ENCODE measurements at regions not wholly inside any gene's neighbourhood (a gene's known extent, or its start where the extent isn't known, plus 50 kb on each side); places are given as distances from the start of the nearest gene placed in this dataset.
"Not testable (repeated sequence)": the region's sequence is repeated elsewhere in the genome, so short reads cannot be mapped to it uniquely, and the experiment has no call there.

DNA sequence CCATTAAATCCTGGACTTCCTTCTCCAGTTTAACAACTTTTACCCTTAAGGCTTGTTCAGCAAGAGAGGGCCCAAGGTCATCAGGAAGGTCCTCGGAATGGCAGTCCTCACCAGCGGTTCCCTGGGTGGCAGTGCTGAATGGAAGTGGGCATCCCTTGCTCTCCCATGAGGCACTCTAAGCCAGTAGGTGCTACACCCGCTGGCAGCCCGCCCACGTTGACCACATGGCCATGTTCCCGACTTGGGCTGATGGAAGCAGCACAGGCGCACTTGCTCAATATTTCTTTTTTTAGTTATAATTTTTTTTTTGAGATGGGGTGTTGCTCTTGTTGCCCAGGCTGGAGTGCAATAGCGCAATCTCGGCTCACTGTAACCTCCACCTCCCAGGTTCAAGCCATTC, 277.9 kb downstream of the ZC4H2 start:
- H3K36me3 ChIP-seq (ENCODE audit: insufficient read depth, low read length): no peaks in the 10 kb centered on the region
- H3K9ac ChIP-seq (ENCODE audit: low read length): no peak overlapping the region
- no peak overlapping the region for H3K27ac ChIP-seq (ENCODE audit: low read depth, low read length, poor library complexity, severe bottlenecking)
- H4K20me1 ChIP-seq (ENCODE audit: insufficient read depth, low read length): no peaks in the 10 kb centered on the region
- no peak overlapping the region for H2AFZ ChIP-seq (ENCODE audit: low read length)
- H3K4me2 ChIP-seq (ENCODE audit: low read length): no peak overlapping the region
- H3K9me3 ChIP-seq (ENCODE audit: low read length): no peaks in the 10 kb centered on the region
- H3K79me2 ChIP-seq (ENCODE audit: insufficient read depth, low read length): no peaks in the 10 kb centered on the region
- no peak overlapping the region for H3K4me3 ChIP-seq (ENCODE audit: low read depth, low read length, poor library complexity, severe bottlenecking)
- H3K9me2 ChIP-seq (ENCODE audit: low read depth, low read length): no peaks in the 10 kb centered on the region
- no peaks in the 10 kb centered on the region for H3F3A ChIP-seq (ENCODE audit: insufficient read depth, low read length)
- no peaks in the 10 kb centered on the region for H3K4me1 ChIP-seq (ENCODE audit: insufficient read depth, low read length, severe bottlenecking)
- no peak for TF ChIP-seq EZH2 (IDR thresholded peaks at IDR 0.05; ENCODE audit: borderline replicate concordance, low read length)
- TF ChIP-seq CTCF (IDR thresholded peaks at IDR 0.05; ENCODE audit: low read length): no peak
- no peaks in the 10 kb centered on the region for H3K27me3 ChIP-seq (ENCODE audit: insufficient read depth, low read length)

- H3K4me1 ChIP-seq (ENCODE audit: insufficient read depth, low read length, severe bottlenecking); H2AFZ ChIP-seq (ENCODE audit: low read length); H4K20me1 ChIP-seq (ENCODE audit: insufficient read depth, low read length); H3F3A ChIP-seq (ENCODE audit: insufficient read depth, low read length); H3K9me2 ChIP-seq (ENCODE audit: low read depth, low read length); H3K27ac ChIP-seq (ENCODE audit: low read depth, low read length, poor library complexity, severe bottlenecking); H3K9ac ChIP-seq (ENCODE audit: low read length); H3K9me3 ChIP-seq (ENCODE audit: low read length); H3K36me3 ChIP-seq (ENCODE audit: insufficient read depth, low read length); H3K4me3 ChIP-seq (ENCODE audit: low read depth, low read length, poor library complexity, severe bottlenecking); H3K27me3 ChIP-seq (ENCODE audit: insufficient read depth, low read length); H3K4me2 ChIP-seq (ENCODE audit: low read length); H3K79me2 ChIP-seq (ENCODE audit: insufficient read depth, low read length): not testable (repeated sequence)
Measured at GRCh38 chrX:64695372-64695771, 280.9 kb downstream of the ZC4H2 start.

GRCh38 chrX:64662876-64663275, 267.6 kb upstream of the MTMR8 start:
- TF ChIP-seq CTCF (IDR thresholded peaks at IDR 0.05; ENCODE audit: low read length): no peak
- TF ChIP-seq EZH2 (IDR thresholded peaks at IDR 0.05; ENCODE audit: borderline replicate concordance, low read length): no peak

GRCh38 chrX:64657229-64657628, 262.0 kb upstream of the MTMR8 start:
- not testable (repeated sequence) for H3K79me2 ChIP-seq (ENCODE audit: insufficient read depth, low read length); H3K4me2 ChIP-seq (ENCODE audit: low read length); H3K9me3 ChIP-seq (ENCODE audit: low read length); H3K27me3 ChIP-seq (ENCODE audit: insufficient read depth, low read length); H3F3A ChIP-seq (ENCODE audit: insufficient read depth, low read length); H3K36me3 ChIP-seq (ENCODE audit: insufficient read depth, low read length); H3K4me1 ChIP-seq (ENCODE audit: insufficient read depth, low read length, severe bottlenecking); H3K9me2 ChIP-seq (ENCODE audit: low read depth, low read length); H3K4me3 ChIP-seq (ENCODE audit: low read depth, low read length, poor library complexity, severe bottlenecking); H4K20me1 ChIP-seq (ENCODE audit: insufficient read depth, low read length); H3K27ac ChIP-seq (ENCODE audit: low read depth, low read length, poor library complexity, severe bottlenecking); H2AFZ ChIP-seq (ENCODE audit: low read length); H3K9ac ChIP-seq (ENCODE audit: low read length)

More at GRCh38 chrX:64662876-64663275, 267.6 kb upstream of the MTMR8 start:
- Histone ChIP-seq H3K27ac (ENCODE audit: low read depth, low read length, poor library complexity, severe bottlenecking) (no peak overlapping the region), H2AFZ (ENCODE audit: low read length) (no peak overlapping the region), H3K36me3 (ENCODE audit: insufficient read depth, low read length) (no peaks in the 10 kb centered on the region), H3K4me3 (ENCODE audit: low read depth, low read length, poor library complexity, severe bottlenecking) (no peak overlapping the region), H3K27me3 (ENCODE audit: insufficient read depth, low read length) (no peaks in the 10 kb centered on the region), H3F3A (ENCODE audit: insufficient read depth, low read length) (no peaks in the 10 kb centered on the region), H3K4me1 (ENCODE audit: insufficient read depth, low read length, severe bottlenecking) (peaks cover 10% of the 10 kb centered on the region), H3K9me3 (ENCODE audit: low read length) (no peaks in the 10 kb centered on the region), H4K20me1 (ENCODE audit: insufficient read depth, low read length) (no peaks in the 10 kb centered on the region), H3K79me2 (ENCODE audit: insufficient read depth, low read length) (no peaks in the 10 kb centered on the region), H3K4me2 (ENCODE audit: low read length) (no peak overlapping the region), H3K9ac (ENCODE audit: low read length) (no peak overlapping the region), H3K9me2 (ENCODE audit: low read depth, low read length) (no peaks in the 10 kb centered on the region)
